ENCODE measurements at regions not wholly inside any gene's neighbourhood (a gene's known extent, or its start where the extent isn't known, plus 50 kb on each side); places are given as distances from the start of the nearest gene placed in this dataset.

DNA sequence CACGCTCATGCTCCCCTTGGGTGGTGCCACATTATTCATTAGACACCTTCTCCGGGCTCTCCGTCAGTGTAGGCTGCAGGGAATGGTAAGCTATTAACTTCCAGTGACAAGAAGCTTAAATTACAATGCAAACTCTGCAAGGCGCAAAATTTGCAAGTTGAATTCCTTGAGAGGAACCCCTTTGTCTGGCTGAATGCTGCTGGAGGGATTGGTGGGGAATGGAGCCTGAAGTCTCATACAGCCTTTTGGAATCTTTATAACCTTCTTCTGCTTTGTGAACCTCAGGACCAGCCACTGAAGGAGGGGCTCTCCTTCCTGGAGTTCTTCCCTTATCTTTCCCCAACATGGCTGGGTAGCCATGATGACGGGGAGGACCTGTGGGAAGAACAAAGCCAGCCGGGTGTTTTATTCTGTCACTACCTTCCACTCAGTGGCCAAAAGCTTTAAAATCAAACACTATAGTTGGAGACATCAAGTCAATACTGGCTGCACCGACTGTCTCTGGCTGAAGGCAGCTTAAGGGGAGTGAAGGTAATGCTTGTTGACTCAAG lies 220.9 kb upstream of the EPHA4 start:
- Mint-ChIP-seq H3K36me3 (ENCODE audit: low read depth) (no peaks in the 10 kb centered on the region), H3K4me3 (no peak overlapping the region), H3K27ac (no peak overlapping the region), H3K4me1 (ENCODE audit: low read depth) (no peaks in the 10 kb centered on the region), H3K9me3 (peaks cover 18% of the 10 kb centered on the region), H3K27me3 (no peaks in the 10 kb centered on the region)
- intact Hi-C loops (cut with micrococcal nuclease), result no loop called here

DNA sequence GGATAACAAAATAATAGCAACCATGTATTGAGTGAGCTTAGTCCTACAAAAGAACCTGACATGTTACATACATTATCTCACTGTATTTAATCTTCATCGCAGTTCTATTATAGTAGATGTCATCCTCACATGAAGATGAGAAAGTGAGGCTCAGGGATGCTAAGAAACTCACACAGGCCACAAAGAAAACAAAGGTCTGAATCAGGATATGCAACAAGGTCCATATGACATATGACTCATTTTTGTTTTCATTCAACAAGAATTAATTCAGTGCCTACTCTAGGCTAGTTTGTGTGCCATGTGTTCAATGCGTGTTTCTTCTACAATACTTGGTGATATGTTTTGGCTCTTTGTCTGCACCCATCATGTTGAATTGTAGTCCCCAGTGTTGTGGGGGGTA lies 219.7 kb upstream of the EPHA4 start:
- intact Hi-C loops (cut with micrococcal nuclease), result no loop called here
- H3K4me1 Mint-ChIP-seq (ENCODE audit: low read depth), result no peaks in the 10 kb centered on the region
- no peak overlapping the region for H3K27ac Mint-ChIP-seq
- H3K9me3 Mint-ChIP-seq, result peaks cover 18% of the 10 kb centered on the region
- no peaks in the 10 kb centered on the region for H3K27me3 Mint-ChIP-seq
- no peak overlapping the region for H3K4me3 Mint-ChIP-seq
- H3K36me3 Mint-ChIP-seq (ENCODE audit: low read depth), result no peaks in the 10 kb centered on the region

GRCh38 chr2:221787561-221787960 lies 215.5 kb upstream of the EPHA4 start:
- no peak overlapping the region for H3K4me3 Mint-ChIP-seq
- no peaks in the 10 kb centered on the region for H3K27me3 Mint-ChIP-seq
- no peak overlapping the region for H3K27ac Mint-ChIP-seq
- H3K9me3 Mint-ChIP-seq, result peaks cover 17% of the 10 kb centered on the region
- H3K4me1 Mint-ChIP-seq (ENCODE audit: low read depth), result no peaks in the 10 kb centered on the region
- no peaks in the 10 kb centered on the region for H3K36me3 Mint-ChIP-seq (ENCODE audit: low read depth)
- intact Hi-C loops (cut with micrococcal nuclease), result no loop called here

DNA sequence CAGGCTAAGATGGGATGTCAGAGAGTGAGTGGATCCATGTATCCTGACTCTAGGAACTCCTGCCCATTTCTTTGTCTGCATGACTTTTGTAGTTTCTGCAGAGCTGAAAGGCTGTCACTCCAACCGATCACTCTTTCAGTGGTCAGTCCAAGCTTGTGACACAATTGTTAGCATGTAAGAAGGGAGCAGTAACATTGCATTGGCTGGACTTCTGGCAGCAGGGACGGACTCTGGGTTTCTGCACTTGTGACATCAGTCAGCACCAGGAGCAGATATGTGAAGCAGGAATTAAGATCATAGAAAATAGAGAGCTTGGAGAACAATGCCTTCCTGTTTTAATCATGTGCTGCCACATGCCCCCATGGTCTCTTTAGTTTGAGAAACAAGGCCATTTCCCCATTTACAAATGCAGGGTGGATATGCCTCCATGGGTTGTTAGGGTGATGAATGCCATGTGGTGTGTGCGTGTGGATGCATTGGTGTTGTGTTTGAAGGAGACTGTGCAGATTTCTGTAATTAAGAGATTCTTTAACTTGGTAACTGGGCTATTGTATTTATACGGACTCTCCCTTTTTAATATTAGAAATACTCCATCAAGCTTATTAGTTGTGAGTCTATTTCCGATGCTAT lies 214.3 kb upstream of the EPHA4 start:
- Mint-ChIP-seq H3K27me3 (no peaks in the 10 kb centered on the region), H3K36me3 (ENCODE audit: low read depth) (no peaks in the 10 kb centered on the region), H3K4me1 (ENCODE audit: low read depth) (no peaks in the 10 kb centered on the region), H3K27ac (no peak overlapping the region), H3K9me3 (peaks cover 6% of the 10 kb centered on the region), H3K4me3 (no peak overlapping the region)
- intact Hi-C loops (cut with micrococcal nuclease), result no loop called here

DNA sequence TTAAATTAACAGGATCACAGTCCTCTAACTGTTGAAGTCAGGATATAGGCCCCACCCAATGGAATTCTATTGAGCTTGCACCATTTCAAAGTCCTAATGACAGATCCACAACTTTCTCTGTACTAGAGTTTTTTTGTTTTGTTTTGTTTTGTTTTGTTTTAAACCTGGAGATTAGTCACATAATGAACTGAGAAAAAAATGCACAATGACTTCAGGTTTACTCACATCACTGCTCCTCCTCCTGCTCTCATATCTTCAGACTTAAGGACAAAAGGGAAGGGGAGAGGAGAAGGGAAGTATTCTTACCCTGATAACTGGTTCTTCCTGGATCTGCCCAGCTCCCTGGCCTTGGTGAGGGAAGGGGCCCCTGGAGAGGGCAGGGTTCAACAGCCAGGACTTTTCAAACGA lies 208.2 kb upstream of the EPHA4 start:
- no peak overlapping the region for H3K4me3 Mint-ChIP-seq
- intact Hi-C loops (cut with micrococcal nuclease), result no loop called here
- no peaks in the 10 kb centered on the region for H3K9me3 Mint-ChIP-seq
- no peaks in the 10 kb centered on the region for H3K27me3 Mint-ChIP-seq
- no peaks in the 10 kb centered on the region for H3K36me3 Mint-ChIP-seq (ENCODE audit: low read depth)
- H3K27ac Mint-ChIP-seq, result no peak overlapping the region
- no peaks in the 10 kb centered on the region for H3K4me1 Mint-ChIP-seq (ENCODE audit: low read depth)

GRCh38 chr2:221779614-221780067 lies 207.5 kb upstream of the EPHA4 start:
- H3K4me1 Mint-ChIP-seq (ENCODE audit: low read depth), result no peaks in the 10 kb centered on the region
- H3K9me3 Mint-ChIP-seq, result no peaks in the 10 kb centered on the region
- H3K4me3 Mint-ChIP-seq, result no peak overlapping the region
- no peaks in the 10 kb centered on the region for H3K27me3 Mint-ChIP-seq
- intact Hi-C loops (cut with micrococcal nuclease), result no loop called here
- H3K27ac Mint-ChIP-seq, result no peak overlapping the region
- H3K36me3 Mint-ChIP-seq (ENCODE audit: low read depth), result no peaks in the 10 kb centered on the region

- H3K27me3 Mint-ChIP-seq, result no peaks in the 10 kb centered on the region
These were observed 205.9 kb upstream of the EPHA4 start for GRCh38 chr2:221778025-221778424.

GRCh38 chr2:221777119-221777518 lies 205.0 kb upstream of the EPHA4 start:
- intact Hi-C loops (cut with micrococcal nuclease), result no loop called here
- Mint-ChIP-seq H3K9me3 (no peaks in the 10 kb centered on the region), H3K27me3 (no peaks in the 10 kb centered on the region), H3K4me1 (ENCODE audit: low read depth) (no peaks in the 10 kb centered on the region), H3K4me3 (no peak overlapping the region), H3K36me3 (ENCODE audit: low read depth) (no peaks in the 10 kb centered on the region), H3K27ac (no peak overlapping the region)

More at GRCh38 chr2:221778025-221778424, 205.9 kb upstream of the EPHA4 start:
- no peaks in the 10 kb centered on the region for H3K4me1 Mint-ChIP-seq (ENCODE audit: low read depth)
- H3K36me3 Mint-ChIP-seq (ENCODE audit: low read depth), result no peaks in the 10 kb centered on the region
- no peak overlapping the region for H3K4me3 Mint-ChIP-seq
- intact Hi-C loops (cut with micrococcal nuclease), result no loop called here
- H3K27ac Mint-ChIP-seq, result no peak overlapping the region
- H3K9me3 Mint-ChIP-seq, result no peaks in the 10 kb centered on the region

DNA sequence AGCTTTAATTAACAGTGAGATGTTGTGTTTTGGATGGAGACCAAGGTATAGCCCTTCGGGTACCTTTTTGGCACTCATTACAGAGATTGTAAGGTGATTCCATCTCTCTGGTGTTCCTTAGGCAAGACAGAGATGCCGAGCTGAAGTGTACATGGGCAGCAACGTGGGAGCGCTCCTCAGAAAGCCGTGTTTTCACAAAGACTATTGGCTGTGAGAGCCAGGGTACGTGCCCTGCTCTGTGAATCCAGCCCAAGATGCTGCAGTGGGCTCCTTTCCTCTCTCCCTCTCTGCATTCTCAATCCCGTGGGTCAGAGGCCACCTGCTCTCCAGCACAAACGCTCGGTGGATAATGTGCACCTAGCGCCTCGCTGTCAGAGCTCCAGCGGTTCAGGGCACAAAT lies 203.0 kb upstream of the EPHA4 start:
- intact Hi-C loops (cut with micrococcal nuclease), result no loop called here

DNA sequence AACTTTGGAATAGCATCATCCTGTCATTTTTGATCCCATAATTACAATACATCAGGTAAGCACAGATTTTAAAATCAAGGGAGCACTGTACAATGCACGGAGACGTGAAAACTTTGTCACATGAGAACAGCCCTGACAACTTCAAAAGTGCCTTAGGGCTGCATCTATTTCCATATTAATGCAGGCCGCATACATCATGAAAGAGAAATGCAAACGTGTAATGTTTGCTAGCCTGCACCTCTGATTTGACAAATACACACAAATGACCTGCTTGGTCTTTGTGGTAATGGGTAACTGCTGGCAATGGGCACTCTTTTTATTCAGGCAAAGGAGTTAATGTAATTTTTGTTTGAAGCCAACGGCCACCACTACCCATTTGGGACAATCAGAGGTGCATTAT lies 202.0 kb upstream of the EPHA4 start:
- intact Hi-C loops (cut with micrococcal nuclease), result no loop called here
- Mint-ChIP-seq H3K4me1 (ENCODE audit: low read depth) (no peaks in the 10 kb centered on the region), H3K36me3 (ENCODE audit: low read depth) (no peaks in the 10 kb centered on the region), H3K27ac (no peak overlapping the region), H3K4me3 (no peak overlapping the region), H3K9me3 (no peaks in the 10 kb centered on the region), H3K27me3 (no peaks in the 10 kb centered on the region)

More for the DNA sequence above, 203.0 kb upstream of the EPHA4 start:
- no peaks in the 10 kb centered on the region for H3K36me3 Mint-ChIP-seq (ENCODE audit: low read depth)
- no peaks in the 10 kb centered on the region for H3K4me1 Mint-ChIP-seq (ENCODE audit: low read depth)
- H3K4me3 Mint-ChIP-seq, result no peak overlapping the region
- no peaks in the 10 kb centered on the region for H3K27me3 Mint-ChIP-seq
- H3K27ac Mint-ChIP-seq, result no peak overlapping the region
- no peaks in the 10 kb centered on the region for H3K9me3 Mint-ChIP-seq

GRCh38 chr2:221771297-221771696 lies 199.2 kb upstream of the EPHA4 start:
- Mint-ChIP-seq H3K27me3 (no peaks in the 10 kb centered on the region), H3K4me3 (no peak overlapping the region), H3K36me3 (ENCODE audit: low read depth) (no peaks in the 10 kb centered on the region), H3K27ac (no peak overlapping the region), H3K4me1 (ENCODE audit: low read depth) (no peaks in the 10 kb centered on the region), H3K9me3 (no peaks in the 10 kb centered on the region)
- intact Hi-C loops (cut with micrococcal nuclease), result no loop called here

DNA sequence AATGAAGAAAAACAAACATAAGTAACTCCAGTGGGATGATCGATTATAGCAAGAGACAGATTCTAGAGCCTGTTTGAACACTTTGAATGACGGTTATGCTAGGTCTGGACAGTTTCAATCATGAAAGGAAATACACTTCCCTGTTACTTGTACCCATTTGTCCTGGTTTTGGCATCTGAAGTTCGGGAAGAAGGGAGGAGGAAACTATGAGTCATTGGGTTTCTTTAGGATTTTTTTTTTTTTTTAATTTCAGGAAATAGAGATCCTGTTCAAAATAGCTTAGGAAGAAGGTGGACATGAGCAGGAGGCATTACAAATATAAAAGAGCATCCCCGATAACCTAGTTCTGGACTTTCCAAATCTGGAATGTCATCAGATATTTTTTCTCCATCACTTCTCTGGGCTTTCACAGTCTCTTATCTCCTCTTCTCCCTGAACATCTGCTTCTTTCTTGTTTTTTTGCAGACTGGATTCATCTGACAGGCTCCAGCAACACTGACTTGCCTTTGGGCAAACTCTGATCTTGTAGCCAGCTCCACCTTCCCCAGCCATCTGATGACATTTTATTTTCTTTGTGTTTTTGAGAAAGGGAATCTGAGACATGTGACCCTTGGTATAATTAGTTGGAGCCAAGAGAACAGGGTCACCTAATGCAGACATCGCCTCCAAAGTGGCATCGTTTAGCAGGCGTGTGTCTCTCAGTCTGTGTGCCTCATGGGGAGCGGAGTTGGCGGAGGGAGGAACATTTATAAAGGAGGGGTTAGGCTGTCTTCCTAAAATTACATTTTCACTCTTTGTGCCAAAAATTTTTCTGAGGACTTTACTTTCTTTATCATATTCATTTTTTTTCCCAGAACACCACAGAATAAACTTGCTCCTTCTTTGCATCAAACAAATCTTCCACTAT lies 195.3 kb upstream of the EPHA4 start:
- H3K27me3 Mint-ChIP-seq, result no peaks in the 10 kb centered on the region
- H3K4me1 Mint-ChIP-seq (ENCODE audit: low read depth), result no peaks in the 10 kb centered on the region
- no peak overlapping the region for H3K4me3 Mint-ChIP-seq
- no peaks in the 10 kb centered on the region for H3K36me3 Mint-ChIP-seq (ENCODE audit: low read depth)
- intact Hi-C loops (cut with micrococcal nuclease), result no loop called here
- no peaks in the 10 kb centered on the region for H3K9me3 Mint-ChIP-seq
- no peak overlapping the region for H3K27ac Mint-ChIP-seq

DNA sequence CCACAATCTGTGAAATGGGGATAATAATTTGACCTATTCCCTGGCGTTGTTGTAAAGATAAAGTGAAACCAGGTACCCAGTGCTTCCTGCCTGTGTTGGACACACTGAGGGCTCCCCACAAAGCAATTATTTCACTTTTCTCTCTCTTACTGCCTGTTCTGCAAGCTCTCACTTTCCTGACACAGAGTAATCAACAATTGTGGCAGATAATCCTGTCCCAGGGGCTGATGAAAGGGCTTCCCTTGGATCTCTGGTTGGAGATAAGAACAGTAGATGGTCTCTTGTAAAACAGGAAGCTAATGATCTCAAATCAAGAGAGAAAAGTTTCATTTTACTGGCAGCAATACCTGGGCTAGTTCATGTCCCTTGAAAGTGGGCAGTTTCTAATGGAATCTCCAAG lies 190.4 kb upstream of the EPHA4 start:
- H3K27me3 Mint-ChIP-seq, result no peaks in the 10 kb centered on the region
- no peaks in the 10 kb centered on the region for H3K36me3 Mint-ChIP-seq (ENCODE audit: low read depth)
- no peaks in the 10 kb centered on the region for H3K4me1 Mint-ChIP-seq (ENCODE audit: low read depth)
- peaks cover 21% of the 10 kb centered on the region for H3K9me3 Mint-ChIP-seq
- intact Hi-C loops (cut with micrococcal nuclease), result no loop called here
- no peak overlapping the region for H3K4me3 Mint-ChIP-seq
- H3K27ac Mint-ChIP-seq, result no peak overlapping the region

GRCh38 chr2:221761260-221761659 lies 189.2 kb upstream of the EPHA4 start:
- H3K9me3 Mint-ChIP-seq, result peaks cover 21% of the 10 kb centered on the region
- H3K36me3 Mint-ChIP-seq (ENCODE audit: low read depth), result no peaks in the 10 kb centered on the region
- intact Hi-C loops (cut with micrococcal nuclease), result no loop called here
- H3K4me3 Mint-ChIP-seq, result no peak overlapping the region
- no peak overlapping the region for H3K27ac Mint-ChIP-seq
- no peaks in the 10 kb centered on the region for H3K27me3 Mint-ChIP-seq
- no peaks in the 10 kb centered on the region for H3K4me1 Mint-ChIP-seq (ENCODE audit: low read depth)

Data from dendritic cell treated with granulocyte-macrophage colony-stimulating factor and Interleukin-4, amounts not matched to agents 40 ng/mL and 50 ng/mL, for 4 days (primary cell).